Loucy (cell line): ENCODE measurements at regions not wholly inside any gene's neighbourhood (a gene's known extent, or its start where the extent isn't known, plus 50 kb on each side); places are given as distances from the start of the nearest gene placed in this dataset.

Experiments used
- EZH2phosphoT487 ChIP-seq: fragments of 200-600 bp; IDR thresholded peaks from 2 replicates; pipeline ENCODE4 v1.6.1; 2018; ENCODE audit warnings: antibody characterized with exemption, mild to moderate bottlenecking, moderate library complexity, borderline replicate concordance
- TF ChIP-seq, protein P1 (sequence below): fragments of 200-600 bp; sonication (generic); conservative IDR thresholded peaks from 2 replicates; pipeline ENCODE4 v1.5.1; 2014; ENCODE audit warnings: mild to moderate bottlenecking, antibody characterized with exemption, low read length

GRCh38 chr14:97005934-97006333 lies 208.8 kb downstream of the VRK1 start:
- TF ChIP-seq, protein P1, sequence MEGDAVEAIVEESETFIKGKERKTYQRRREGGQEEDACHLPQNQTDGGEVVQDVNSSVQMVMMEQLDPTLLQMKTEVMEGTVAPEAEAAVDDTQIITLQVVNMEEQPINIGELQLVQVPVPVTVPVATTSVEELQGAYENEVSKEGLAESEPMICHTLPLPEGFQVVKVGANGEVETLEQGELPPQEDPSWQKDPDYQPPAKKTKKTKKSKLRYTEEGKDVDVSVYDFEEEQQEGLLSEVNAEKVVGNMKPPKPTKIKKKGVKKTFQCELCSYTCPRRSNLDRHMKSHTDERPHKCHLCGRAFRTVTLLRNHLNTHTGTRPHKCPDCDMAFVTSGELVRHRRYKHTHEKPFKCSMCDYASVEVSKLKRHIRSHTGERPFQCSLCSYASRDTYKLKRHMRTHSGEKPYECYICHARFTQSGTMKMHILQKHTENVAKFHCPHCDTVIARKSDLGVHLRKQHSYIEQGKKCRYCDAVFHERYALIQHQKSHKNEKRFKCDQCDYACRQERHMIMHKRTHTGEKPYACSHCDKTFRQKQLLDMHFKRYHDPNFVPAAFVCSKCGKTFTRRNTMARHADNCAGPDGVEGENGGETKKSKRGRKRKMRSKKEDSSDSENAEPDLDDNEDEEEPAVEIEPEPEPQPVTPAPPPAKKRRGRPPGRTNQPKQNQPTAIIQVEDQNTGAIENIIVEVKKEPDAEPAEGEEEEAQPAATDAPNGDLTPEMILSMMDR = no peak
- no peak for TF ChIP-seq EZH2phosphoT487
